Hematopoietic multipotent progenitor cell treated with erythropoietin and hydrocortisone succinate and interleukin-3 and kit ligand, for 4 days (in vitro differentiated cells): ENCODE measurements at regions not wholly inside any gene's neighbourhood (a gene's known extent, or its start where the extent isn't known, plus 50 kb on each side); places are given as distances from the start of the nearest gene placed in this dataset.

ENCODE experiments used
- DNase-seq: peaks from one replicate; pipeline ENCODE4 v3.0.0-alpha.2; 2015

- no peak for DNase-seq
Observed at GRCh38 chr7:85564861-85565260, 378.0 kb upstream of the SEMA3D start.

GRCh38 chr7:85561706-85562105, 374.9 kb upstream of the SEMA3D start:
- no peak for DNase-seq

DNA sequence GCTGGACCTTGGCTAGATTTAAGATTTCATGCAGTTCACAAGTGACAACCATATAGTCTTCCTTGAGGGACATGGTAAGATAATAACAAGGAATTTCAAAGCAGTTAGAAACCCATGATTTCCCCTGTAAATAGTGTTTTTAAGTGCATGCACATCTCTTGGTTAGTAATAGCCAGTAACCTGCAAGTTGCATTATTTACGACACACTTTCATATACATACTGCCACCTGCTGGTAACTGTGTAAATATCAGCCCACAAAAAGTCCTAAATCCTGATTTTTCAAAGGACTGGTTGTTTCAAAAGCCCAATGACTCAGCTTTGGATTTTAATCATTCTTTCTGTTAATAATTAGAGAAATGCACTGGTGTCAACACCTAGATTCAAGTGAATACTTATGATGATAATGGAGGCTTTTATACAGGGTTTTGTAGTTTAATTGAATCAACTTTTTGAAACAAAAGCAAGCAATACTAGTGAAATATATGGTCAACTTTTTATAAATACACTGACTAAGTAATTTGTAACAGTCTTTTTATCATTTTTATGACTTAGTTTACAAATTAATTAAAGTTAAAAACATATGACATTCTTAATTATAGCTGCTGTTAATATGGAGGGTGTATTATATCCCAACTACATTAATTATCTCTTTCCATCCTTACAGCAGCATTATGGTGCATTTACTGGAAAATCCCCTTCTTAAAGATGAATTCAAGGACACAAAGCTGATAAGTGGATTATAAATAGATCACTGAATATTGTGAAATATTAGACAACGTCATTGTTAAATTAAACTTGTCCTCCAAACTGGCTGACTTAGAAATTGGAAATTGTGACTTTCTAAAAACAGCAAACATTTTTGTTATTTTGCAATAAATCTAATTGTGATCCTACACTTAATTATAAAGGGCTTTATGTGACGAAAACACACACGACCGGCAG, 367.7 kb upstream of the SEMA3D start:
- DNase-seq = peak; percentile 78

DNA sequence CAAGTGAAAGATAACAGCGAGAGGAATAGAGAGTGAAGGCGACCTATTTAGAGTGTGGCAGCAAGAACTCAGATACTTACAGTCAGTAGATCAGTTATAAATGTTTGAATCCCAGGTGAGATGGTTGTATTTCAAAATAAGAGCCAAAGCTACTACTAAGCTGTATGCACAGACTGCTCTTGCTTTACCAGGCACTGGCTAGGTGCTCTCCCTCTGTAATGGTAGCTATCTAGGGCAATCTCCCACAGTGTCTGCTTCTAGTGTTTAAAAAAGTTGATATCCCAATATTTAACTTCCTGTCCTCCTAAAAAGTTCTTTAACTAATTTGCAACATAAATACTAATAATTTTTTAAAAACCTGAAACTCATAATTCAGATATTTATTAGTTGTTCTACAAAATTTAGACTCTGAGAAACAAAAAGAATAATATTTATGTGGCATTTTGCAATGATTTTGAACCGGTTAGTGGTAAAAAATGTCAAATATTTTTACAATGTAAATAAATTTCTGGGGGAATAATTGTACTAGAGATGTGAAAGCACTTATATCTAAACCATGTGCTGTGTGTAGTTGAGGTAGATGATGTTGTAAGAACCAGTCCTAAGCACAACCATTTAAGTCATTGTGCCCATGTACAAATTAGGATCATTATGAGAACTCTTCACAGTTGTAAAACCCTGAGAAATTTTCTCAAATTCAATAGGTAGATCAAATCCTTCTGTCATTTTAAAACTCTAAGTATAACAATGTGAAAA, 349.3 kb upstream of the SEMA3D start:
- no peak for DNase-seq

DNA sequence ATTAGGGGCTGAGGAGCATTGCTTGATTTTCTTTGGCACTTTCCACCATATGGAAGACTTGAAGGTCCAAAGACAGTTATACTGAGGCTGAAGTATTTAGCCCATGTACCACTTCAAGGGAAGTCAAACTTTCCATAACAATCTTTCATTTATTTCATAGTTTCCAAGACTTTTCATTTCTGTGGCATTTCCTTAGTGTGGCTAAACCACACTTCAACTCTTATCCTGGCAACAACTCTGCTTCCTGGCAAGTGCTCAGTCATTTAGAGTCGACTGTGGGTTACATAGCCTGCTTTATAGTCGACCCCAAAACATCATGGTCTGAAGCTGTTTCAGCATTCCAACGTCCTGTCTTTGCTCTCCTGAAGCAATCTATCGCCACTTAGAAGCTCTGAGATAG, 343.0 kb upstream of the SEMA3D start:
- peak; percentile 16 for DNase-seq

GRCh38 chr7:85529201-85529600, 342.3 kb upstream of the SEMA3D start:
- DNase-seq = peak; percentile 6

DNA sequence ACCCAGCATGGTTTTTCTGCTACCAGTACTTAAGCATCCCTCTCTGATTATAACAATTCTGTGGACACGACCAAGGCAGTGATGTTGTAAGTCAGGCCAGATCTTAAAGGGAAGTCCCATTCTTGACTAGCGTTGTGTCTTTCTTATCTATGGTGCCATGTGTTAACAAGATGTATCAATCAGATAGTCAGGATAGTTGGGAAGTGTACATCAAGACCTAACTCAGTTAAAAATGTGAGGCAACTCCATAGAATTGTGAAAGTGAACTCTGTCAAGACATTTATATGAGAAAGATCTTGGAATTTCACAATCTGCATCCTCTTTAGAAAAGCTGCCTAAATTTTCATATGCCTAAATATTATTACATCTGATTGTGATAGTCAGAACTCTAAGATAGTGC, 341.7 kb upstream of the SEMA3D start:
- DNase-seq = peak; percentile 64

- DNase-seq = no peak
Observed at GRCh38 chr7:85525676-85526075, 338.8 kb upstream of the SEMA3D start.

DNA sequence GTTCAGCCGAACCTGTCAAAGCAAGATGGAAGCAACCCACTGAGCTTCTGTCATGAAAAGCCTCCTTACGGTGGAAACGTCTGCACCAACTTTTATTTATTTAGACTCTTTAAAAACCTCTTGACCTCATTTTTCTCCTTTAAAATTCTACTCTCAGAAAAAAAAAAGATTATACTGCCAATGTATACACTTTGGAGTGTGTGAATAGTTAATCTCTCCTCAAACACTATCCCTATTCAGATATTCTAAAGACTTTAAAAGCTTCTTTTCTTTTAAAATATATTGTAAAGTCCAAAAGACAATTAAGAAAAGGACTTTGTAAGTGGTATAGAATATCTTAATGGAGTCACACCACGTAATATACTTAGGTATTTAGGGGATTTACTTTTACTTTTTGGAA, 335.2 kb upstream of the SEMA3D start:
- no peak for DNase-seq

GRCh38 chr7:85521108-85521694, 334.3 kb upstream of the SEMA3D start:
- DNase-seq = no peak

GRCh38 chr7:85520175-85520574, 333.3 kb upstream of the SEMA3D start:
- no peak for DNase-seq

DNA sequence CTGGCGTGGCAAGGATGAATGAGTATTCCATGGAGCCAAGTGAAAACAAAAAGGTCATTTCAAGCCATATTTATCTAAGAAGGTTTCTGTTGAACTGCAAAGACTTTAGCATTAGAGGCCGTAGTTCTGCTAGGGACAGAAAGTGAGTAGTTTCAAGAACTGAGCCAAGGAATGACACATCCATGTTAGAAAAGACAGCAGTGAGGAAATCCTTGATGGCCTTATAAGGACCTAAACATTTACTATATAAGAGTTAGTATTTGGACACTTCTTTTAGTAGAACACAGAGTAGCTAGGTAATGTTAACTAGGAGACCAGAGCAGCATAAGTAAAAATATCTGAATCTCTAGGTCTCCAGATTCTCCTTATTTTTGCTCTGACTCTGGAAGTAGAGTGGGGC, 329.8 kb upstream of the SEMA3D start:
- DNase-seq = no peak

DNA sequence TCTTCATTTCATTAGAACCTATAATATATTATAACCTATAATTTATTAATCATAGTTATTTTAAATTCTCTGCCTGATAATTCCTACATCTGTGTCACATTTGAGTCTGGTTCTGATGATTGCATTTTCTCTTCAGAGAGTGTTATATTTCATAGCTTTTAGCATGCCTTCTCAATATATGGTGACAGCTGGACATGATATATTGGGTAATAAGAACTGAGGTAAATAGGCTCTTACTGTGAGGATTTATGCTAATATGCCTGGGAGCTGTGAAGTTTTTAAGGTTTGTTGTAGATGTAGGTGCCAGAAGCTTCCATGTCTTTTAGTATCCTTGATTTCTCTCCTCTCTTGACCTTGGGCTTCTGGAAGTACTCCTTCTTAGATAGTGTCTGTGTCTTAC, 325.9 kb upstream of the SEMA3D start:
- no peak for DNase-seq

DNA sequence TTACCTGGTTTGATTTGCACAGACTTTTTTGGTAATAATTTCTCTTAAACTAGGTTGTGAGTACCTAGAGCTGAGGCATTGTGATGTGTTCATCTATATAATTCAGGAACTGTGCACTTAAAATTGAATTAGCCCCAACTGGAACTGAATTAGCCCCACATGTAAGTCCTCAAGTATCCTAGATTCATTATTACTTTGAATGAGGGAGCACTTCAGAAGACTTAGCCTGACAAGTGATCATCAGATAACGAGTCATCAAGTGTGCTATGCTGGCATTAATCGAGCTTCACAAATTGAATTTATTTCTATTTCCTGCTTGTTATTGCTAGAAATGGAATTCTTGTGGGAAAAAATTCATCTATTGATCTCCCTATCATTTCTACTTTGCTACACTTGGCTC, 323.4 kb upstream of the SEMA3D start:
- no peak for DNase-seq

DNA sequence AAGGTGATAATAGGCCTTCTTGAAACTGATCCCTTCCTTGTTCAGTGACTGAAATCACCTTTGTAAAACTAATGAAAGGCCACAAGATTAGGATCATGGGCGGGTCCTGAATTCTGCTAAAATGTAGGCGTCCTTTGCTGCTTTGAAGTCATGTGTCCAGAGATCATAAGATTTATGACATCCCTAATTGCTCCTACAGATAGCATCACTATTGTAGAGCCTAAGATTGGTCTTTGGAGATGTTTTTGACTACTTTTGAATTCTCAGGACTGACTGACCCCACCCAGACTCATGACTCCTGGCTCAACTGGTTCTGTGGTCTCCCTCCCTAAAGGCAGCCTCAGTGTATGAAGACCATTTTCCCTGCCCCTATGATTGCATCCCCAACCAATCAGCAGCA, 322.6 kb upstream of the SEMA3D start:
- DNase-seq = no peak

DNA sequence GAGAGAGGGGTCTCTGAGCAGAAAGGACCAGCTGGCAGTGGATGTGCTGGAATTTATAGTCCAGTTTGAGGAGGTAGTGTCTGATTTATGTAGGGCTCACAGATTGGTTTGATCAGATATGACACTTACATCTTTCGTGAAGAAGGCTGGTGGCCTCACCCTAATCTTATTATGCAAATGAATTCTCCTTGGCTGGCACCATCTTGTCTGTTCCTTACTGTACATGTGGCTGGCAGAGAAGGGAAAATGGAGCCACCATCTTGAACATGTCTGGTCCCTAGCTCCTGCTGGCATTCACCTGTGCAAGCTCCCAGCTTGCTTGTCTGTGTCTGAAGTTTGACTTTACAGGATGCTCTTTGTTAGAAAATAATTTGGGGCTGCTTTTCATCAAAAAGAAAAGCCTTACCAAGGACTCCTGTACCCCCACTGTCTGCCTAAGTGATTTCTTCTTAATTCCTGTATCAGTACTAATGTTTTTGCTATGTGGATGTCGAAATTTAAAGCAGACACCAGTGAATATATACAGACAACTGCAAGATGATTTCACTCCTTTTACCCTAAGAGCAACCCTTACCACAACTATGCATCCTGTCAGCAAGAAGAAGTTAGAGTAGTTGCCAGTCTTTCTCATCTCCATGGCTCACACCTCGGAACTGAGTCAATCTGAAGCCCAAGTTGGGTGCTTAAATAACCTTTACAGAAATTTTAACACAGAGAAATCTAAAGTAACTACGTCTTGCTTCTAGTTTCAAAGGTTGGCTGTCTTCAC, 322.0 kb upstream of the SEMA3D start:
- DNase-seq = no peak

DNA sequence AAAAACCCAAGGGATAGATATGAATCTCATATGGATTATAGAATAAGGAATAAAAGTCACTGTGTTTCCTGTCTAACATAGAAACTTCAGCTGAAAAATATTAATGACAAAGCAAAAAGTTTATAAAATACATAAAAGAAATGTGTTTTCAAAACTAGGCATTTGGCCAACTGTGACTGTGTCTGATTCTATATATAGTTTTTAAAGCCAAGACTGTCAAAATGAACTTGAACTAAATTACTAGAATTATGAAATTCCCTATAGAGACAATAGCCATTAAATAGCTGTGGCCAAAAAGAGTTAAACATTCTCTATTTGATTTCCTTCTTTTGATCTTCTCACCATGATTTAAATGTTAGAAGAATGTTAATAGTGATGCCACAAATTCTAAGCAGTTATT, 311.2 kb upstream of the SEMA3D start:
- DNase-seq = no peak

DNA sequence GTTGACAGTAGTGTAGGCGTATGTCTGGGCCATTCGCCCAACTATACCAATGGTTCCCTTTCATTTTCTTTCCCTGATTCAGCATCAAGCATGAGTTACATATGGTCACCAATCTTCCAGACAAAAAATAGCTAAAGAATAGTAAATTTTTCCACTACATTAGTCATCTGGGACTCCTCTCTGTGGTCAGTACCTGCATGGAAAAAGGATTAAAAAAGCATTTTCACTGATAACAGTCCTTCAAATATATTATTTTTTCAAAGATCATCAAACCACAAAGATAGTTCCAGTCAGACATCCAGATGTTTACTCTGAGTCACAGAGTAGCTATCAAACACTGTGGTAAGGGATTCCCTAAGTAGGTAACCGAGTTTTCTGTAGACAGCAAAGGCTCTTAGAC, 302.6 kb upstream of the SEMA3D start:
- DNase-seq = no peak

DNA sequence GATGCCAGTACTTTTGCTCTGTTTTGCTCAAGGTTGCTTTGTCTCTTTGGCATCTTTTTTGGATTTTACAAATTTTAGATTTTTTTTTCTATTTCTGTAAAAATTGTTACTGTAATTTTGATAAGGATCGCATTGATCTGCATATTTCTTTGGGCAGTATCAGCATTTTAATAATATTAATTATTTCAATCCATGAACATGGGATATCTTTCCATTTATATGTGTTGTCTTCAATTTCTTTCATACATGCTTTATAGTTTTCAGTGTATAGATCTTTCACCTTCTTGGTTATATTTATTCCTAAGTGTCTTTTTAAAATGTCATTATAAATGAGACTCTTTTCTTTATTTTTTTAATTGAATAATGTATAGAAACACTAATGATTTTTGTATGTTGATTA, 301.6 kb upstream of the SEMA3D start:
- DNase-seq = no peak

- no peak for DNase-seq
Observed at GRCh38 chr7:85483177-85483576, 296.3 kb upstream of the SEMA3D start.

- no peak for DNase-seq
Observed at GRCh38 chr7:85480666-85481065, 293.8 kb upstream of the SEMA3D start.

DNA sequence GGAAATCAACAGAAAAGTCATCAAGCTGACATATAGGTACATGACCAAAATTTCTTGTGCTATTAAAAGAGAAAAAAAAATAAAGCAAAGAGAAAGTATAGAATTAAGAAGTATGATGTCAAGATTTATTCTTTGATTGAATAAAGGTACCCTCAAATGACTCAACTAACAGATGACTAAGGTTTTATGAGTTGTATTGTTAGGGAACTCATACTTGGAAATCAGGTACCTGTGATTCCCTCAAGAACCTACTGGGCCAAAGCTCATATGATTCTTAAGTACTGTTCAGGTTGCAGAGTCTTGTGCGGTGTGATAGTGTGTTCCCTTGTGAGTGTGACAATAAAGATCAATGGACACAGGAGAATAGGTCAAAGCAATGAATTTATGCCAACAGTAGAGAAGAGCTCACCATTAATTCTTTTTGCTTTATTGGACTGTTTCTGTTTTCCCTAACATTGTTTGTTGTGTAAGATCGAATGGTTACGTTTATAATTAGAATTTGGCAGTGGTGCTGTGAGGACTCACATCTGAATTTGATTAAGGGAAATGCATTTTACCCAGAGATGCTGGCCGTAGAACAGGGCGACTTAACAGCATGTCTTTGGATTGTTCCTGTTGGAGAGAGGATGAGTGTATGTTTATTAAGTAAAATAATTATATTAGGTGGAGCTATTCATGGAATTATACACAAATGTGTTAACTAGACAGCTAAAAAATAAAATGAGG, 293.2 kb upstream of the SEMA3D start:
- no peak for DNase-seq
